K562 (cell line): ENCODE measurements at regions not wholly inside any gene's neighbourhood (a gene's known extent, or its start where the extent isn't known, plus 50 kb on each side); places are given as distances from the start of the nearest gene placed in this dataset.

Experiments used
- EP300 ChIP-seq: IDR thresholded peaks from 2 replicates; pipeline ENCODE4 v1.6.1; 2012; ENCODE audit warnings: low read length, improper control_type of control experiment
- FOXA1 ChIP-seq: fragments of 450-650 bp; IDR thresholded peaks from 2 replicates; pipeline ENCODE4 v1.6.1; 2016; ENCODE audit warnings: mild to moderate bottlenecking, borderline replicate concordance
- KLF6 ChIP-seq: fragments of 250-450 bp; sonication (Bioruptor Pico); IDR thresholded peaks from 2 replicates; pipeline ENCODE4 v1.4.0; 2020; ENCODE audit warnings: mild to moderate bottlenecking, moderate library complexity, borderline replicate concordance
- MAX ChIP-seq: sonication (generic); formaldehyde crosslinking; IDR thresholded peaks from 2 replicates; pipeline ENCODE4 v1.9.0; 2022; ENCODE audit warnings: mild to moderate bottlenecking, missing genetic modification reagents
- ZFP36 ChIP-seq: fragments of 150-350 bp; IDR thresholded peaks from 2 replicates; pipeline ENCODE4 v1.6.1; 2018; ENCODE audit warnings: low read length, low read depth; ENCODE audit not compliant: partially characterized antibody

GRCh38 chr1:115555446-115555845, 86.3 kb upstream of the VANGL1 start:
- TF ChIP-seq ZFP36: no peak
- no peak for TF ChIP-seq KLF6 (CRISPR knock-in tag)
- TF ChIP-seq FOXA1: no peak
- no peak for TF ChIP-seq MAX
- TF ChIP-seq EP300: no peak
